Renal pelvis (tissue), 1 donor: ENCODE measurements at regions not wholly inside any gene's neighbourhood (a gene's known extent, or its start where the extent isn't known, plus 50 kb on each side); places are given as distances from the start of the nearest gene placed in this dataset.

Source experiments
- DNase-seq: peaks from one replicate; pipeline ENCODE4 v3.0.0-alpha.2; 2013

- no peak for DNase-seq
These were observed 62.0 kb downstream of the HFE start for GRCh38 chr6:26149240-26149639.

- DNase-seq = no peak
These were observed 65.2 kb downstream of the HFE start for GRCh38 chr6:26152226-26153101.

GRCh38 chr6:26155061-26155930 is 68.1 kb downstream of the HFE start:
- DNase-seq = peak; percentile 50

- DNase-seq = peak; percentile 94
These were observed 69.0 kb downstream of the HFE start for GRCh38 chr6:26156105-26156849.

- no peak for DNase-seq
These were observed 69.6 kb downstream of the HFE start for GRCh38 chr6:26156850-26157250.

- DNase-seq = peak; percentile 98
These were observed 70.2 kb downstream of the HFE start for GRCh38 chr6:26157251-26158075.

- no peak for DNase-seq
These were observed 70.9 kb downstream of the HFE start for GRCh38 chr6:26158076-26158580.

- peak; percentile 71 for DNase-seq
These were observed 71.5 kb downstream of the HFE start for GRCh38 chr6:26158581-26159356.

- peak; percentile 49 for DNase-seq
These were observed 72.4 kb downstream of the HFE start for GRCh38 chr6:26159357-26160273.

- DNase-seq = no peak
These were observed 74.1 kb downstream of the HFE start for GRCh38 chr6:26161322-26161721.

GRCh38 chr6:26162399-26162798 is 75.2 kb downstream of the HFE start:
- no peak for DNase-seq

GRCh38 chr6:26163427-26164119 is 76.3 kb downstream of the HFE start:
- DNase-seq = no peak

- no peak for DNase-seq
These were observed 76.9 kb downstream of the HFE start for GRCh38 chr6:26164120-26164505.

GRCh38 chr6:26165261-26165790 is 78.1 kb downstream of the HFE start:
- no peak for DNase-seq

- DNase-seq = no peak
These were observed 83.0 kb downstream of the HFE start for GRCh38 chr6:26170181-26170580.

GRCh38 chr6:26170951-26171841 is 84.0 kb downstream of the HFE start:
- no peak for DNase-seq

- peak; percentile 47 for DNase-seq
These were observed 85.4 kb downstream of the HFE start for GRCh38 chr6:26172608-26172968.
